HPDE6-E6E7 (cell line): ENCODE measurements at regions not wholly inside any gene's neighbourhood (a gene's known extent, or its start where the extent isn't known, plus 50 kb on each side); places are given as distances from the start of the nearest gene placed in this dataset.

Experiments used
- DNase-seq: peaks from one replicate; pipeline ENCODE4 v3.0.0; 2011; ENCODE audit warnings: missing footprints; ENCODE audit errors: extremely low spot score

GRCh38 chr17:54834086-54834485 is 66.6 kb upstream of the TOM1L1 start:
- no peak for DNase-seq

DNA sequence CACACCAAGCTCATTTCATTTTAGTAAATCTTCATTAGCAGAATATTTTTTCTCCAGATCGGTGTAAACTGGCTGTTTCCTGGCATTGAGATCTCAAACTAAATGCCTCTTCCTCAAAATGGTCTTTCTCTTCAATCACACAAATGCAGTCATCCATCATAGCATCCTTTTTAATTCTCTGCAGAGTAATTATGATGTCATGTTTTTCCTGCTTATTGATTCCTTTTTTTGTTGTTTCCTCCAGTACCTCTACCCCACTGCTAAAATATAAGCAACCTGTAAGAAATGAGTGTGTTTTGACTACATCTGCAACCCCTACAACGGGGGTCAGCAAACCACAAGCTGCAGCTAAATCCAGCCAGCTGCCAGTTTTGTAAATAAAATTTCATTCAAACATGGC is 65.6 kb upstream of the TOM1L1 start:
- DNase-seq = no peak

DNA sequence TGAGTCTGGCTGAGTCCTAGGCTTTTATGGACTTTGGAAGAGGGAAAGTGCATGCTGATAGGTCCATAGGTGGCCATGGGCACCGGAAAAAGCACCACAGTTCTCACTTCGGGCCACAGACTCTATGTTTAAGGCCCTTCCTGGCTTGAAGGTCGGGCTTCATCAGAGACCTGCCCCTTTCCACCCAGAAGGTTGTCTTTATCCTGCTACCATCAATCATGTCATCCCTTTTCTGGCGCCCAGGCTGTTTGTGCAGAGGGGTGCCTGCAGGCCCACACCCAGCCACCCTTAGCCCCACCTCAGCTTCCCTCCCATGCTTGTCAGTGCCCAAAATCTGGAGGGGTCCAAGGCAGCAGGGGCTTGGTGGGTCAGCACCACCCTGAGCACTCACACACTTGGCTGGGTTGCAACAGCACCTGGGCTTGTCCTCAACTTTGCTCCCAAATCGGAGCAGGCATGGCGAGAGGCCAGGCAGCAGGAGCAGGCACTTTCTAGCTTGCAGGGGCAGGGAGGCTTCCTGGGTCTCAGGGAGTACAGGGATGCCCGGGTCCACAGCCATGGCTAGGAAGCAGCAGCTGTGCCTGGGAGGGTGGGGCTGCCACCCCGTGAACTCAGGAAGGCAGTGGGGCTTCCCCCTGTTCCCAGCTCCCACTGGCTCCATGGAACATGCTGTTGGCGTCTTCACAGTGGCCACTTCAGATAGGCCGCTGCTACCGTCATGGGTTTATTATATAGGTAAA is 63.8 kb upstream of the TOM1L1 start:
- no peak for DNase-seq

GRCh38 chr17:54838651-54839421 is 61.8 kb upstream of the TOM1L1 start:
- DNase-seq = no peak

GRCh38 chr17:54839447-54839846 is 61.2 kb upstream of the TOM1L1 start:
- no peak for DNase-seq

DNA sequence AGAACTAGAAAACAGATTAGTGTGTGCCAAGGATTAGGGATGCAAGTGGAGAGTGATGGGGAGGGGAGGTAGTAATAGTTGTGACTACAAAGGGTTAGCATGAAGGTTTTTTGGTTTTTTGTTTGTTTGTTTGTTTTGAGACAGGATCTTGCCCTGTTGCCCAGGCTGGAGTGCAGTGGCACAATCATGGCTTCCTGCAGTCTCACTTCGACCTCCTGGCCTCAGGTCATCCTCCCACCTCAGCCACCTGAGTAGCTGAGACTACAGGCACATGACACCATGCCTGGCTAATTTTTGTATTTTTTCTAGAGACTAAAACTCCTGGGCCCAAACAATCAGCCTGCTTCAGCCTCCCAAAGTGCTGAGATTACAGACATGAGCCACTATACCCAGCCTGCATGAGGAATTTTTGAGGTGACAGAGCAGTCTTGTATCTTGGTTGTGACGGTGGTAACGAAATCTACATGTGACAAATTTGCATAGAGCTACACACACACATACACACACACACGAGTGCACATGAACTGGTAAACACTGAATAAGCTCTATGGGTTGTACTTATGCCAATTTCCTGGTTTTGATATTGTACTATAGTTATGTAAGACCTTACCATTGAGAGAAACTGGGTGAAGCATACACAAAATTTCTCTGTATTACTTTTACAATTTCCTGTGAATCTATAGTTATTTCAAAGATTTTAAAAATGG is 59.6 kb upstream of the TOM1L1 start:
- no peak for DNase-seq

DNA sequence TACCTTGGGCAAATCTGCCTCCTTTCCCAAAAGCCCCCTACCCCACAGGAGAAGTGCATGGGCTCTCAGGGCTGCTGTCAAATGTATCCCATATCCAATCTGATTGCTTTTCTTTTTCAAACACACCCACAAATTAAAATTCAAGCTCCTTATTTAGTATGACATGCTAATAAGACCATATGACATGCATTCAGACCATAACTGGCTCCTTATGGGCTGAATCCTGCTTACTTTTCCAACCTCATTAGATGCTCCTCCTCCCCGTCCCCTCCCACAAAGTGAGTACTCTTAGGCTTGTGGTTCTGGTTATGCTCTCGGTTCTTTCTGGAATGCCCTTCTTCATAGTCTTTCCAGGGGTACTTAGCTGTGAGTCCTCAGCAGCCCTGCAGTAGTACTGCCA is 59.0 kb upstream of the TOM1L1 start:
- no peak for DNase-seq

- no peak for DNase-seq
Observed at GRCh38 chr17:54844233-54844632, 56.4 kb upstream of the TOM1L1 start.

- DNase-seq = no peak
Observed at GRCh38 chr17:54848368-54848987, 52.2 kb upstream of the TOM1L1 start.

- no peak for DNase-seq
Observed at GRCh38 chr17:54849660-54850059, 51.0 kb upstream of the TOM1L1 start.
